Embryonic facial prominence (tissue), 1 donor: ENCODE measurements at regions not wholly inside any gene's neighbourhood (a gene's known extent, or its start where the extent isn't known, plus 50 kb on each side); places are given as distances from the start of the nearest gene placed in this dataset.
"Not testable (repeated sequence)": the region's sequence is repeated elsewhere in the genome, so short reads cannot be mapped to it uniquely, and the experiment has no call there.

Experiments
- DNase-seq: peaks from one replicate; pipeline ENCODE4 v3.0.0-alpha.2; 2016; ENCODE audit errors: extremely low spot score

GRCh38 chr7:133132906-133133305 lies 51.0 kb upstream of the CHCHD3 start:
- DNase-seq, result no peak

- no peak for DNase-seq
Observed at GRCh38 chr7:133134810-133135209, 52.9 kb upstream of the CHCHD3 start.

- no peak for DNase-seq
Observed at GRCh38 chr7:133135451-133135850, 53.6 kb upstream of the CHCHD3 start.

- DNase-seq, result no peak
Observed at GRCh38 chr7:133139350-133139749, 57.5 kb upstream of the CHCHD3 start.

GRCh38 chr7:133139801-133140200 lies 57.9 kb upstream of the CHCHD3 start:
- DNase-seq, result no peak

GRCh38 chr7:133140994-133141595 lies 59.2 kb upstream of the CHCHD3 start:
- DNase-seq, result no peak

- no peak for DNase-seq
Observed at GRCh38 chr7:133150760-133151159, 68.9 kb upstream of the CHCHD3 start.

- no peak for DNase-seq
Observed at GRCh38 chr7:133152875-133153274, 71.0 kb upstream of the CHCHD3 start.

GRCh38 chr7:133155146-133155545 lies 73.3 kb upstream of the CHCHD3 start:
- no peak for DNase-seq

- no peak for DNase-seq
Observed at GRCh38 chr7:133155642-133156041, 73.8 kb upstream of the CHCHD3 start.

- DNase-seq, result no peak
Observed at GRCh38 chr7:133157045-133157444, 75.2 kb upstream of the CHCHD3 start.

- DNase-seq, result no peak
Observed at GRCh38 chr7:133164498-133164897, 82.6 kb upstream of the CHCHD3 start.

- no peak for DNase-seq
Observed at GRCh38 chr7:133165001-133165400, 83.1 kb upstream of the CHCHD3 start.

- no peak for DNase-seq
Observed at GRCh38 chr7:133165529-133165928, 83.6 kb upstream of the CHCHD3 start.

- DNase-seq, result no peak
Observed at GRCh38 chr7:133167300-133167699, 85.4 kb upstream of the CHCHD3 start.

GRCh38 chr7:133169167-133169822 lies 83.6 kb upstream of the EXOC4 start:
- not testable (repeated sequence) for DNase-seq

- not testable (repeated sequence) for DNase-seq
Observed at GRCh38 chr7:133177476-133177875, 75.4 kb upstream of the EXOC4 start.

GRCh38 chr7:133180717-133181116 lies 72.2 kb upstream of the EXOC4 start:
- DNase-seq, result no peak

GRCh38 chr7:133183042-133183794 lies 69.7 kb upstream of the EXOC4 start:
- peak; percentile 1 for DNase-seq

- peak; percentile 4 for DNase-seq
Observed at GRCh38 chr7:133183969-133184368, 68.9 kb upstream of the EXOC4 start.

GRCh38 chr7:133185512-133185911 lies 67.4 kb upstream of the EXOC4 start:
- DNase-seq, result no peak

- DNase-seq, result no peak
Observed at GRCh38 chr7:133186060-133186459, 66.8 kb upstream of the EXOC4 start.

GRCh38 chr7:133190172-133190528 lies 62.7 kb upstream of the EXOC4 start:
- no peak for DNase-seq
